ENCODE measurements at regions not wholly inside any gene's neighbourhood (a gene's known extent, or its start where the extent isn't known, plus 50 kb on each side); places are given as distances from the start of the nearest gene placed in this dataset.

DNA sequence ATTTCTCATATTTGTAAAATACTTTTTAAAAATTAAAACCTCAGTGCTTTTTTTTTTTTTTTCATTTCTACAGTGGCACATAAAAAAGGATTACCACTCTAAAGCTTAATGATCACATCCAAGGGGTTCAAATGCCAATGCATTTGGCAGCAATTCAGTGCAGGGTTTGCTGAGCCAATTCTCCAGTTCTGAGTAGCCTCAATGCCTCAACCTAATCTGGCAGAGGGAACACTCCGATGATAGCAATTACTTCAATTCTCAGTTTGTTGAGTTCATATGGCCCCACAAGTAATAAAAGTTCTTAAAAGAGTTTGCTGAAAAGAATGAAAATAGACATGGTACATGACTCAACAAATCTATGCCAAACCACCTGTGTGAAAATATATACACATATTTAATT lies 79.3 kb upstream of the RBMS3 start (continued):
- TF ChIP-seq, protein P1, sequence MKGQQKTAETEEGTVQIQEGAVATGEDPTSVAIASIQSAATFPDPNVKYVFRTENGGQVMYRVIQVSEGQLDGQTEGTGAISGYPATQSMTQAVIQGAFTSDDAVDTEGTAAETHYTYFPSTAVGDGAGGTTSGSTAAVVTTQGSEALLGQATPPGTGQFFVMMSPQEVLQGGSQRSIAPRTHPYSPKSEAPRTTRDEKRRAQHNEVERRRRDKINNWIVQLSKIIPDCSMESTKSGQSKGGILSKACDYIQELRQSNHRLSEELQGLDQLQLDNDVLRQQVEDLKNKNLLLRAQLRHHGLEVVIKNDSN (IDR thresholded peaks at IDR 0.05; ENCODE audit: borderline replicate concordance, extremely low read length, insufficient read depth, low read depth, low read length): no peak
- TF ChIP-seq CREM (IDR thresholded peaks at IDR 0.05; ENCODE audit: low read depth): no peak
- no peak for TF ChIP-seq GABPA (IDR thresholded peaks at IDR 0.05; ENCODE audit: low read depth)
- TF ChIP-seq, protein P2, sequence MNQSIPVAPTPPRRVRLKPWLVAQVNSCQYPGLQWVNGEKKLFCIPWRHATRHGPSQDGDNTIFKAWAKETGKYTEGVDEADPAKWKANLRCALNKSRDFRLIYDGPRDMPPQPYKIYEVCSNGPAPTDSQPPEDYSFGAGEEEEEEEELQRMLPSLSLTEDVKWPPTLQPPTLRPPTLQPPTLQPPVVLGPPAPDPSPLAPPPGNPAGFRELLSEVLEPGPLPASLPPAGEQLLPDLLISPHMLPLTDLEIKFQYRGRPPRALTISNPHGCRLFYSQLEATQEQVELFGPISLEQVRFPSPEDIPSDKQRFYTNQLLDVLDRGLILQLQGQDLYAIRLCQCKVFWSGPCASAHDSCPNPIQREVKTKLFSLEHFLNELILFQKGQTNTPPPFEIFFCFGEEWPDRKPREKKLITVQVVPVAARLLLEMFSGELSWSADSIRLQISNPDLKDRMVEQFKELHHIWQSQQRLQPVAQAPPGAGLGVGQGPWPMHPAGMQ (IDR thresholded peaks at IDR 0.05; ENCODE audit: borderline replicate concordance): no peak
- TF ChIP-seq CEBPB (IDR thresholded peaks at IDR 0.05; ENCODE audit: borderline replicate concordance in 1 of 2, low read depth in 2 of 2, low read length in 2 of 2): no peak
- no peak for TF ChIP-seq RFX5 (IDR thresholded peaks at IDR 0.05; ENCODE audit: low read depth, low read length)

DNA sequence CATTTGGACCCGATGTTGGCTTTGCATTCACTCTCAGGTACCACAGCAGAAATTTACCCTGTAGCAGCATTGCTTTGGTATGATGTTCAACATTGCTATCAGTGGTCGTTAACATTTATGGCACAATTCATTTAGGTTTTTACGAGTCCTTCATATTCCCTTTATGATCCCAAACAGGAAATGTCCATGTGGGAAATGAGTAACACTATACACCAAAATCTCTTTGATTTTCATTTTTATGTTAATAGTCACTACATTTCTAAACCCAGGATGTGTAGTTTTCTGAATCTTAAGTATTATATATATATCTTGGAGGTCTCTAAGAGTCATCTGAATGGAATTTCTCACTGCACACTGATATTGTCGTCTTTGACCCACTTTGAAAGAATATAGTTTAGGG lies 78.5 kb upstream of the RBMS3 start:
- H3K4me3 ChIP-seq: no peak overlapping the region
- SMC1A ChIA-PET (ENCODE audit: uncharacterized antibody, unreplicated experiment): no interaction called here
- BruUV-seq (replicated peaks): no TSS peak
- TF ChIP-seq CBX3 (IDR thresholded peaks at IDR 0.05; ENCODE audit: borderline replicate concordance, low read depth): no peak
- TF ChIP-seq, protein P2 (IDR thresholded peaks at IDR 0.05; ENCODE audit: borderline replicate concordance): no peak
- TF ChIP-seq SREBF2 (IDR thresholded peaks at IDR 0.05; ENCODE audit: low read length): no peak
- TF ChIP-seq, protein P3, sequence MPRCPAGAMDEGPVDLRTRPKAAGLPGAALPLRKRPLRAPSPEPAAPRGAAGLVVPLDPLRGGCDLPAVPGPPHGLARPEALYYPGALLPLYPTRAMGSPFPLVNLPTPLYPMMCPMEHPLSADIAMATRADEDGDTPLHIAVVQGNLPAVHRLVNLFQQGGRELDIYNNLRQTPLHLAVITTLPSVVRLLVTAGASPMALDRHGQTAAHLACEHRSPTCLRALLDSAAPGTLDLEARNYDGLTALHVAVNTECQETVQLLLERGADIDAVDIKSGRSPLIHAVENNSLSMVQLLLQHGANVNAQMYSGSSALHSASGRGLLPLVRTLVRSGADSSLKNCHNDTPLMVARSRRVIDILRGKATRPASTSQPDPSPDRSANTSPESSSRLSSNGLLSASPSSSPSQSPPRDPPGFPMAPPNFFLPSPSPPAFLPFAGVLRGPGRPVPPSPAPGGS (IDR thresholded peaks at IDR 0.05; ENCODE audit: borderline replicate concordance, insufficient read depth, low read depth, low read length, poor library complexity, severe bottlenecking): no peak
- H3K36me3 ChIP-seq (ENCODE audit: control insufficient read depth in 2 of 2, insufficient read depth in 2 of 2, low read length in 1 of 2): no peaks in the 10 kb centered on the region
- H3K79me2 ChIP-seq (ENCODE audit: control insufficient read depth, insufficient read depth, low read length): no peaks in the 10 kb centered on the region
- H2AFZ ChIP-seq (ENCODE audit: control insufficient read depth, low read depth, low read length): no peak overlapping the region
- DNase-seq (ENCODE audit: low read depth, low spot score) (no peak), FAIRE-seq (no peak), ATAC-seq (no peak)
- no peak overlapping the region for H3K9ac ChIP-seq (ENCODE audit: control insufficient read depth, insufficient read depth, low read length)
- H3K4me1 ChIP-seq (ENCODE audit: control insufficient read depth, insufficient read depth, low read length): no peaks in the 10 kb centered on the region
- in situ Hi-C loops (cut with MboI) (no loop called here), intact Hi-C loops (cut with micrococcal nuclease; ENCODE audit: unreplicated experiment) (no loop called here)
- no peaks in the 10 kb centered on the region for H4K20me1 ChIP-seq (ENCODE audit: control insufficient read depth, insufficient read depth)
- H3K27me3 ChIP-seq (replicated peaks in 1 of 2; ENCODE audit: control insufficient read depth in 2 of 2, insufficient read depth in 2 of 2, low read length in 1 of 2): no peaks in the 10 kb centered on the region
- no peak overlapping the region for H3K4me2 ChIP-seq (ENCODE audit: control insufficient read depth, insufficient read depth)
- no peaks in the 10 kb centered on the region for H3K9me3 ChIP-seq (replicated peaks; ENCODE audit: control insufficient read depth, insufficient read depth, low read length)
- RAD21 ChIA-PET (ENCODE audit: unreplicated experiment): no interaction called here
- POLR2A ChIA-PET: no interaction called here
- WGBS (ENCODE audit: insufficient coverage, insufficient replicate concordance, low lambda C conversion rate, missing lambda C conversion rate): 18% methylated on average over 4 of the region's 4 CpGs
- CTCF ChIA-PET: no interaction called here
- no peak overlapping the region for H3K27ac ChIP-seq (ENCODE audit: control insufficient read depth, insufficient read depth)

Data from GM12878 (cell line).